Suprapubic skin (tissue), 4 donors: ENCODE measurements at regions not wholly inside any gene's neighbourhood (a gene's known extent, or its start where the extent isn't known, plus 50 kb on each side); places are given as distances from the start of the nearest gene placed in this dataset.

ENCODE experiments used
- DNase-seq, 2 donors: peaks; one replicate each; pipeline ENCODE4 v3.0.0-alpha.2; 2019; ENCODE audit warnings: low spot score in 2 of 2
- H3K27ac ChIP-seq: fragments of 200-600 bp; sonication (generic); one replicate; pipeline ENCODE4 v1.5.1; 2019
- H3K27me3 ChIP-seq: fragments of 200-600 bp; sonication (generic); one replicate; pipeline ENCODE4 v1.5.1; 2019
- H3K36me3 ChIP-seq: fragments of 200-600 bp; sonication (generic); one replicate; pipeline ENCODE4 v1.5.1; 2019
- H3K4me1 ChIP-seq: fragments of 200-600 bp; sonication (generic); one replicate; pipeline ENCODE4 v1.5.1; 2019
- H3K4me3 ChIP-seq: fragments of 200-600 bp; sonication (generic); one replicate; pipeline ENCODE4 v1.5.1; 2019; ENCODE audit warnings: mild to moderate bottlenecking
- H3K9me3 ChIP-seq: fragments of 200-600 bp; sonication (generic); one replicate; pipeline ENCODE4 v1.5.1; 2019
- EP300 ChIP-seq: sonication (generic); formaldehyde crosslinking; IDR thresholded peaks from one replicate; pipeline ENCODE4 v1.6.1; 2017; ENCODE audit warnings: antibody characterized with exemption
- POLR2A ChIP-seq, 2 donors: fragments of 450-650 bp; IDR thresholded peaks; one replicate each; pipeline ENCODE4 v1.6.1; 2017; ENCODE audit warnings: antibody characterized with exemption in 2 of 2, mild to moderate bottlenecking in 2 of 2, moderate library complexity in 2 of 2
- POLR2AphosphoS5 ChIP-seq, 3 donors: sonication (generic); formaldehyde crosslinking; IDR thresholded peaks; one replicate each; pipeline ENCODE4 v1.6.1; 2017; ENCODE audit warnings: antibody characterized with exemption in 3 of 3
- WGBS: methylation state at CpG from one replicate; pipeline ENCODE4 v1.1.5; 2018; 5-methylcytosine and 5-hydroxymethylcytosine counted together
- TF ChIP-seq, protein P1 (sequence below), 2 donors: fragments of 200-600 bp in 1 of 2; fragments of 450-650 bp in 1 of 2; sonication (generic) in 1 of 2; IDR thresholded peaks; one replicate each; pipeline ENCODE4 v1.5.1; 2016 to 2019; ENCODE audit warnings: antibody characterized with exemption in 2 of 2, mild to moderate bottlenecking in 1 of 2, moderate library complexity in 1 of 2

GRCh38 chr7:46461334-46461777, 540.3 kb upstream of the IGFBP3 start:
- 71% methylated on average over 3 of the region's 3 CpGs for WGBS
- Histone ChIP-seq H3K36me3 (no peaks in the 10 kb centered on the region), H3K27ac (no peak overlapping the region), H3K4me1 (no peaks in the 10 kb centered on the region), H3K4me3 (no peak overlapping the region), H3K9me3 (peaks cover 22% of the 10 kb centered on the region), H3K27me3 (no peaks in the 10 kb centered on the region)
- TF ChIP-seq EP300 (no peak), POLR2A (IDR thresholded peaks at IDR 0.05) (no peak), POLR2AphosphoS5 (IDR thresholded peaks at IDR 0.05) (no peak)
- TF ChIP-seq, protein P1, sequence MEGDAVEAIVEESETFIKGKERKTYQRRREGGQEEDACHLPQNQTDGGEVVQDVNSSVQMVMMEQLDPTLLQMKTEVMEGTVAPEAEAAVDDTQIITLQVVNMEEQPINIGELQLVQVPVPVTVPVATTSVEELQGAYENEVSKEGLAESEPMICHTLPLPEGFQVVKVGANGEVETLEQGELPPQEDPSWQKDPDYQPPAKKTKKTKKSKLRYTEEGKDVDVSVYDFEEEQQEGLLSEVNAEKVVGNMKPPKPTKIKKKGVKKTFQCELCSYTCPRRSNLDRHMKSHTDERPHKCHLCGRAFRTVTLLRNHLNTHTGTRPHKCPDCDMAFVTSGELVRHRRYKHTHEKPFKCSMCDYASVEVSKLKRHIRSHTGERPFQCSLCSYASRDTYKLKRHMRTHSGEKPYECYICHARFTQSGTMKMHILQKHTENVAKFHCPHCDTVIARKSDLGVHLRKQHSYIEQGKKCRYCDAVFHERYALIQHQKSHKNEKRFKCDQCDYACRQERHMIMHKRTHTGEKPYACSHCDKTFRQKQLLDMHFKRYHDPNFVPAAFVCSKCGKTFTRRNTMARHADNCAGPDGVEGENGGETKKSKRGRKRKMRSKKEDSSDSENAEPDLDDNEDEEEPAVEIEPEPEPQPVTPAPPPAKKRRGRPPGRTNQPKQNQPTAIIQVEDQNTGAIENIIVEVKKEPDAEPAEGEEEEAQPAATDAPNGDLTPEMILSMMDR (IDR thresholded peaks at IDR 0.05) = no peak
- no peak for DNase-seq

GRCh38 chr7:46459942-46460341, 538.9 kb upstream of the IGFBP3 start:
- WGBS = 89% methylated on average over 1 of the region's 1 CpG

GRCh38 chr7:46454816-46455215, 533.7 kb upstream of the IGFBP3 start:
- Histone ChIP-seq H3K36me3 (no peaks in the 10 kb centered on the region), H3K4me1 (no peaks in the 10 kb centered on the region), H3K9me3 (no peaks in the 10 kb centered on the region), H3K27me3 (no peaks in the 10 kb centered on the region), H3K27ac (no peak overlapping the region), H3K4me3 (no peak overlapping the region)
- WGBS = 34% methylated on average over 2 of the region's 2 CpGs
- DNase-seq = no peak
- TF ChIP-seq POLR2AphosphoS5 (IDR thresholded peaks at IDR 0.05) = no peak
- no peak for TF ChIP-seq POLR2A (IDR thresholded peaks at IDR 0.05)
- TF ChIP-seq, protein P1 (IDR thresholded peaks at IDR 0.05) = no peak
- TF ChIP-seq EP300 = no peak

More at GRCh38 chr7:46459942-46460341, 538.9 kb upstream of the IGFBP3 start:
- Histone ChIP-seq H3K27ac (no peak overlapping the region), H3K36me3 (no peaks in the 10 kb centered on the region), H3K27me3 (no peaks in the 10 kb centered on the region), H3K9me3 (peaks cover 18% of the 10 kb centered on the region), H3K4me1 (no peaks in the 10 kb centered on the region), H3K4me3 (no peak overlapping the region)
- TF ChIP-seq POLR2A (IDR thresholded peaks at IDR 0.05) = no peak
- no peak for TF ChIP-seq POLR2AphosphoS5 (IDR thresholded peaks at IDR 0.05)
- TF ChIP-seq, protein P1 (IDR thresholded peaks at IDR 0.05) = no peak
- no peak for TF ChIP-seq EP300
- DNase-seq = no peak

- Histone ChIP-seq H3K27me3 (no peaks in the 10 kb centered on the region), H3K4me3 (no peak overlapping the region), H3K9me3 (no peaks in the 10 kb centered on the region), H3K36me3 (no peaks in the 10 kb centered on the region), H3K4me1 (no peaks in the 10 kb centered on the region), H3K27ac (no peak overlapping the region)
- DNase-seq = no peak
- TF ChIP-seq, protein P1 (IDR thresholded peaks at IDR 0.05) = no peak
- 87% methylated on average over 1 of the region's 1 CpG for WGBS
Measured at GRCh38 chr7:46452561-46453135, 531.6 kb upstream of the IGFBP3 start.

GRCh38 chr7:46451846-46452245, 530.8 kb upstream of the IGFBP3 start:
- Histone ChIP-seq H3K27me3 (no peaks in the 10 kb centered on the region), H3K36me3 (no peaks in the 10 kb centered on the region), H3K9me3 (no peaks in the 10 kb centered on the region), H3K4me1 (no peaks in the 10 kb centered on the region), H3K27ac (no peak overlapping the region), H3K4me3 (no peak overlapping the region)
- TF ChIP-seq POLR2AphosphoS5 (IDR thresholded peaks at IDR 0.05) = no peak
- no peak for TF ChIP-seq EP300
- TF ChIP-seq POLR2A (IDR thresholded peaks at IDR 0.05) = no peak
- TF ChIP-seq, protein P1 (IDR thresholded peaks at IDR 0.05) = no peak
- no peak for DNase-seq
